ENCODE measurements at regions not wholly inside any gene's neighbourhood (a gene's known extent, or its start where the extent isn't known, plus 50 kb on each side); places are given as distances from the start of the nearest gene placed in this dataset.
"Not testable (repeated sequence)": the region's sequence is repeated elsewhere in the genome, so short reads cannot be mapped to it uniquely, and the experiment has no call there.

DNA sequence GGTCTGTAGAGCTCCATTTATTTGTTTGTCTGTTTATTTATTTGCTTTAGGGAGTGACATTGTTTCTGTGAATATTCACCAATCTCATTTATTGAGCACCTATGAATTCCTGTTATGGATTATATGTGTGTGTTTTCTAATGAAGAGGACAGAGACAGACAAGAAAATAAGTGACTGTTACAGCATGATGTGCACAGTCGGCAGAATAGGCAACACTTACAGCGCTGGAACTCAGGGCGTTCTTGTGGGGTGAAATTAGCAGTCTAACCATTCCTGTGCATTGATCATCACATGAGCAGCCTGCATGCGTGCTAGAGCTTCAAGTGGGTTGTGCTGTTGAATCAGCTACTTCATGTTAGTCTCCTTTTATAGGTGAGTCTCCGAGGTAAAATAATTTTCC, 960.7 kb downstream of the SLC4A3 start:
- Histone ChIP-seq H3K36me3 (ENCODE audit: insufficient read depth, low read length) (no peaks in the 10 kb centered on the region), H3K9ac (ENCODE audit: low read depth, low read length) (no peak overlapping the region)

DNA sequence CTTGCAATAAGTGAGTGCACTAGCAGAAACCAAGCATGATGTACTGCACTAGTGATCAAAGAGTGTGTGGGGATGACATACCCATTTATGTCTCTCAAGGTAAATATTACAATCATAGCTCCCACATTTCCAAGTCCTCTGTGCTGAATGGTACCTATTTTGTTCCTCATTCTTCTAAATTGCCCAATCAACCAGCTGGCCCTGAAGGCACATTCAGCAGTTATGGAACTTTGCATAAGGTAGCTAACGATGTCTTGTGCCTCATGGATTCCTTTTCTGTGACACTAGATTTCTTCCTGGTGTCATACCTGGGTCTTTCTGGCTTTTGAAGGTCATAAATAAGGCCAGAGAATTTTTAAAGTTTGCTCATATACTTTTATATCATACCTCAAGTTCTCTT, 963.0 kb downstream of the SLC4A3 start:
- no peak overlapping the region for H3K9ac ChIP-seq (ENCODE audit: low read depth, low read length)
- no peaks in the 10 kb centered on the region for H3K4me1 ChIP-seq (ENCODE audit: insufficient read depth, low read length)

More for the DNA sequence above, 960.7 kb downstream of the SLC4A3 start:
- no peaks in the 10 kb centered on the region for H3K9me3 ChIP-seq (ENCODE audit: control insufficient read depth, insufficient read depth, low read length)
- H3K4me1 ChIP-seq (ENCODE audit: insufficient read depth, low read length): no peaks in the 10 kb centered on the region

DNA sequence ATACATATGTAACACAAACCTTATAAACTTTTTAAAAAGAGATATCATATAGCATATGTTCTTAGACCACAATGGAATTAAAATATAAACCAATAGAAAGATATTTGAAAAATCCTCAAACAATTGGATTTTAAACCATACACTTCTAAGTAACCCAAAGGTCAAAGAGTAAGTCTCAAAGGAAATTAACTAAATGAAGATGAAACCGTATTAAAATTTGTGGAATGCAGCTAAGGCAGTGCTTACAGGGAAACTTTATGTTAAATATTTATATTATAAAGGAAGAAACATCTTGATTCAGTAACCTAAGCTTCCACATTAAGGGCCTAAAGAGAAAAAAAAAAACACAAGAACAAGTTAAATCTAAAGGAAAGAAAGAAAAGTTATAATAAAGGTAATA, 966.1 kb downstream of the SLC4A3 start:
- H3K4me1 ChIP-seq (ENCODE audit: insufficient read depth, low read length): no peaks in the 10 kb centered on the region
- no peak overlapping the region for H3K9ac ChIP-seq (ENCODE audit: low read depth, low read length)
- H3K9me3 ChIP-seq (ENCODE audit: control insufficient read depth, insufficient read depth, low read length): no peaks in the 10 kb centered on the region
- H3K36me3 ChIP-seq (ENCODE audit: insufficient read depth, low read length): no peaks in the 10 kb centered on the region

More for the DNA sequence above, 963.0 kb downstream of the SLC4A3 start:
- no peaks in the 10 kb centered on the region for H3K9me3 ChIP-seq (ENCODE audit: control insufficient read depth, insufficient read depth, low read length)
- no peaks in the 10 kb centered on the region for H3K36me3 ChIP-seq (ENCODE audit: insufficient read depth, low read length)

DNA sequence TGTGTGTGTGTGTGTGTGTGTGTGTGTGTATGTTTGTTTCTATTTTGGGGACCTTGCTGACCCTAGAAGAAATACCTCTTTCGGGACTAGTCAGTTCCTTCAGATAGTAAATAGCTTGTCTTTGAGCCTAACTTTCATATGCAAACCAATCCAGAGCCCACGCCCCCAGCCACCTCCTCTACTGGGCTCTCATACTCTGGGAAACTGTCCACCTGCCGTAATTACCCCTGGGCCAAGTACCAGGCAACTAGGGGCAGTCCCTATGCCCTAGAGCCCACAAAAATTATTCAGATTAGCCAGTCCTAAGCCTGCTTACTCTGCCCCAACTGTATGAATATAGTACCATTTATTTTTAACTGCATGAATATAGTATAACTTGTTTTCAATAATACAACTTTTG, 970.4 kb downstream of the EPHA4 start:
- no peaks in the 10 kb centered on the region for H3K9me3 ChIP-seq (ENCODE audit: control insufficient read depth, insufficient read depth, low read length)
- H3K36me3 ChIP-seq (ENCODE audit: insufficient read depth, low read length): no peaks in the 10 kb centered on the region
- no peak overlapping the region for H3K9ac ChIP-seq (ENCODE audit: low read depth, low read length)
- H3K4me1 ChIP-seq (ENCODE audit: insufficient read depth, low read length): no peaks in the 10 kb centered on the region

DNA sequence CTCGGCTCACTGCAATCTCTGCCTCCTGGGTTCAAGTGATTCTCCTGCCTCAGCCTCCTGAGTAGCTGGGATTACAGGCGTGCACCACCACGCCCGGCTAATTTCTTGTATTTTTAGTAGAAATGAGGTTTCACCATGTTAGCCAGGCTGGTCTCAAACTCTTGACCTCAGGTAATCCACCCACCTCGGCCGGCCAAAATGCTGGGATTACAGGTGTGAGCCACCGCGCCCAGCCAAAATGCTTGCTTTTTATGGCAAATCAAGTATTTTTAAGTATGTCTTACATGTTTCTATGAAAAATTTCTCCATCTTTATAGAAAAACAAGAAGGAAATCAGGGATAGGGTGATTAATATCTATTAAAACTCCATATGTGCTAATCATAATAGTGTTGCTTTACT, 959.1 kb downstream of the EPHA4 start:
- not testable (repeated sequence) for H3K9ac ChIP-seq (ENCODE audit: low read depth, low read length); H3K36me3 ChIP-seq (ENCODE audit: insufficient read depth, low read length); H3K4me1 ChIP-seq (ENCODE audit: insufficient read depth, low read length); H3K9me3 ChIP-seq (ENCODE audit: control insufficient read depth, insufficient read depth, low read length)

DNA sequence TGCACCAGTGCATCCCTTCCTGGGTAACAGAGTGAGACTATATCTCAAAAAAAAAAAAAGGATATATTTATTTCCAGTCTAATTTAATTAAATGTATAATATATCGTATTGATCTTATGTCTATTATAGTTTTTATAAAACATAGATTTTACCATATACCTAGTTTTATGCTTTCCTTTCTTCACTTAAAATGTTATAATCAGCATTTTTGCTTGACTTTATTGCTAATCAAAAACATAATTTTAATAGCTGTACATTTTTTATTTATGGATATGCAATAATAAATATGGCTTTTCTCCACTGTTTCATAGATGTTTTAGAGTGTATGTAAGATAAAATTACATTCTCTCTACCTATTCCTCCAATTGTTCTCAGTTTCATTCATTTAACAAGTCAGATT, 958.0 kb downstream of the EPHA4 start:
- no peak overlapping the region for H3K9ac ChIP-seq (ENCODE audit: low read depth, low read length)
- no peaks in the 10 kb centered on the region for H3K4me1 ChIP-seq (ENCODE audit: insufficient read depth, low read length)
- H3K36me3 ChIP-seq (ENCODE audit: insufficient read depth, low read length): no peaks in the 10 kb centered on the region
- no peaks in the 10 kb centered on the region for H3K9me3 ChIP-seq (ENCODE audit: control insufficient read depth, insufficient read depth, low read length)

DNA sequence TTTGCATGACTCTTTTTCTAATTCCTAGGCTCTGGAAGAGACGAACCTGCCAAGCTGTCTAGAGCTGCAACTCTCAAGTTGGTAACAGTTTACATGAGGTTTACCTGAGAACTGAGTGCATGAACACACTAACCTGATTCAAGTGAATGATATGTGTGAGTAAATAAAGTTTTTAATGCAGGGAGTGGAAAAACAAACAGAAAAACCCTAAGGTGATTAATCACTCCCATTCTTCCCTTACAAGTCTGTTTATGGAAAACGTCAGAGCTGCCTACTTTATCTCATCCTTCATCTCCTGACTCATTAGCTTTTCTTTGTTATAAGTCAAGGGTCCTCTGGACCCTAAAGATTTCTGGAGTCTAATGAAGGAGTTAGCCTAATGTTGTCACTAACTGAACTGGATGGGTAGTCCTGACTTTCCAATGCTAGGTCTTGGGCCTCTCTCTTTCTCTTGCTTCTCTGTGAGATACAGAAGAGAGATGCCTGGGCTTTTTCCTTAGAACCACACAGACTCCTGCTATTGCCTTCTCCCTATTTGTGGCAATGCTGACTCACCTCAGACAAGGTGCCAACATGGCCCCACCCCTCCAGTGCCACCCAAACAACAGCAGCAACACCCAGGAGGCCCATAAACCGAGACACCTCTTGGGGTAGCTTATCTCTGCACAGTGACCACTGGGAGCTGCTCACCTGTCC, 952.4 kb downstream of the EPHA4 start:
- Histone ChIP-seq H3K36me3 (ENCODE audit: insufficient read depth, low read length) (no peaks in the 10 kb centered on the region), H3K4me1 (ENCODE audit: insufficient read depth, low read length) (no peaks in the 10 kb centered on the region), H3K9me3 (ENCODE audit: control insufficient read depth, insufficient read depth, low read length) (no peaks in the 10 kb centered on the region), H3K9ac (ENCODE audit: low read depth, low read length) (no peak overlapping the region)

DNA sequence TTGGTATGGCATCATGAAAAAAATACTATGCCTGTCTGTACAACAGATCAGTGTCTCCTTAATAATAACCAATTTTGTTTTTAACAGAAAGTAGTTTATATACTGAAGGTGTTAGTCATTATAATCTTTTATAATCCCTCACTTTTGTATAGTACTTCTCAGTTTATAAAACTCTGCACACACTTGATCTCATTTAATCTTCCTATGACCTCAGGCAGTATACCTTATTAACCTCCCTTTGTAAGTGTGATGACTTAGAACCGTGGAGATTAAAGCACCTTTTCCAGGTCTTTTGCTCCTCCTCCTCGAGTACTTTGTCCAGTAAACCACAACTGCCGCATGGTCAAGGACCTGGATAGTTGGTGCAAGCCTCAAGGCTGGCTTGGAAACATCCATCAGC, 945.5 kb downstream of the EPHA4 start:
- Histone ChIP-seq H3K9me3 (ENCODE audit: control insufficient read depth, insufficient read depth, low read length) (no peaks in the 10 kb centered on the region), H3K9ac (ENCODE audit: low read depth, low read length) (no peak overlapping the region), H3K36me3 (ENCODE audit: insufficient read depth, low read length) (no peaks in the 10 kb centered on the region), H3K4me1 (ENCODE audit: insufficient read depth, low read length) (no peaks in the 10 kb centered on the region)

DNA sequence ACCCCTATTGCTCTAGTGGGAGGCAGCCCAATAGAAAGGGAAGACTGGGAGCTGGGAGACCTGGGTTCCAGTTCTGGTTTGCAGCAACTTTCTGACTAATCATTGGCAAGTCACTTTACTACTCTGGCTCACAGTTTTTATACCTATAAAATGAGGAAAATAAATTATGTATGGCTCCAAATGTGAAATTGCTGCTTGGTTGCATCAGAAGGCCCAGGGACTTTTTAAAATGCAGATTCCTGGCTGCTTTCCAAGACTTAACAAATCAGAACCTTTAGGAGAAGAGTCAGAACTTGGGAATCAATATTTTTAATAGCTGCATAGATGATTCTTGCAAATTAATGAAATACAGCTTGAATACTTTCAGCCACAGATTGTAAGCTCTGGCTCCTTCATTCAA, 943.9 kb downstream of the EPHA4 start:
- no peak overlapping the region for H3K9ac ChIP-seq (ENCODE audit: low read depth, low read length)
- no peaks in the 10 kb centered on the region for H3K4me1 ChIP-seq (ENCODE audit: insufficient read depth, low read length)
- no peaks in the 10 kb centered on the region for H3K9me3 ChIP-seq (ENCODE audit: control insufficient read depth, insufficient read depth, low read length)
- H3K36me3 ChIP-seq (ENCODE audit: insufficient read depth, low read length): no peaks in the 10 kb centered on the region

DNA sequence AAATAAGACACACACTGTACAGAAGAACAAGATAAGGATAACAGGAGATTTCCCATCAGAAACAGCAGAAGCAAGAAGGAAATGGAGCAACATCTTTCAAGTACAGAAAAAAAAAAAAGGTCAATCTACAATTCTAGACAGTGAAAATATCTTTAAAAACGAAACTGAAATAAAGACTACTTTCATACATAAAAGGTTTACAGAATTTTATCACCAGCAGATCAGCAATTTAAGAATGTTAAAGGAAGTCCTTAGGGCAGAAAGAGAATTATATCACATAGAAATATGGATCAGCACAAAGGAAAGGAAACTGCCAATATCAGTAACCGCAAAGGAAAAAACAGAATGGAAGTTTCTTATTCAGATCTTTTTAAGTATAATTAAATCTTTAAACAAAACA, 931.0 kb downstream of the EPHA4 start:
- H3K9me3 ChIP-seq (ENCODE audit: control insufficient read depth, insufficient read depth, low read length): no peaks in the 10 kb centered on the region
- 0 out of 2 replicates have a peak, but pooled peaks cover 5% of the 10 kb centered on the region for H3K4me1 ChIP-seq (ENCODE audit: insufficient read depth, low read length)
- no peaks in the 10 kb centered on the region for H3K36me3 ChIP-seq (ENCODE audit: insufficient read depth, low read length)
- H3K9ac ChIP-seq (ENCODE audit: low read depth, low read length): no peak overlapping the region

DNA sequence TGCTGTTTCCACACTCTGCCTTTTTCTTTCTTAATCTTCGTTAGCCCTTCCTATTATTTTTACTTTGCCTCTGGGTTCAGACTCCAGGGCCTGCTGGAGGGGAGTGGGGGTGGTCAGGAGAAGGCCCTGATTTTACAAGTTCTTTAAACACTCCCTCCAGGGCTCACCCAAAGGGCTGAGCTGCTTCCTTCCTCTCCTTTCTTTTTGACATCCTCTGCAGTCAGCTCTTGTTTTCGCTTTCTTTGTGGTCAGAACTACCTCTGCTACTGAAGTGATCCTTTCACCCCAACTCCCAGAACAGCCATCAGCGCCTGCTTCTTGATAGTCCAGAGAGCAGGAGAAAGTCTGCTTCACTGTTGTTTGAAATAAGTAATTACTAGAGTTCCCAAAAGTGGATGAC, 925.7 kb downstream of the EPHA4 start:
- no peaks in the 10 kb centered on the region for H3K36me3 ChIP-seq (ENCODE audit: insufficient read depth, low read length)
- no peaks in the 10 kb centered on the region for H3K9me3 ChIP-seq (ENCODE audit: control insufficient read depth, insufficient read depth, low read length)
- 0 out of 2 replicates have a peak, but pooled peaks cover 5% of the 10 kb centered on the region for H3K4me1 ChIP-seq (ENCODE audit: insufficient read depth, low read length)
- H3K9ac ChIP-seq (ENCODE audit: low read depth, low read length): no peak overlapping the region

DNA sequence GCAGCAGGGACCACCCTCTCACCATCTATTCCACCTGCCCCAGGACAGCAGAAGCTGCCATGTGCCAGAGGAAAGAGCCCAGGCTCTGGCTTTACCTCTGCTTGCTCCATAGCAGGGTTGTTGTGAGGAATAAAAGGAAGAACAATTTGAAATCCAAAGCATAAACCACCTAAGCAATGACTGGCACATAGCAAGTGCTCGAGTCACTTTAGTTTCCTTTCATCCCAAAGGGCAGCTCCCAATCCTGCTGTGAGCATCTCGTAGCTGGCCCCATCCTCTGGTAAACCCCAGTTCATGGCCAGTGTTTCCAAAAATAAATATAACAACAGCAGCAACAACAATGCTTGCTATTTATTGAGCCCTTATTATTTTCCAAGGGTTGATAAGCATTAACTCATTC, 923.5 kb downstream of the EPHA4 start:
- H3K36me3 ChIP-seq (ENCODE audit: insufficient read depth, low read length): no peaks in the 10 kb centered on the region
- no peak overlapping the region for H3K9ac ChIP-seq (ENCODE audit: low read depth, low read length)
- H3K9me3 ChIP-seq (ENCODE audit: control insufficient read depth, insufficient read depth, low read length): no peaks in the 10 kb centered on the region
- H3K4me1 ChIP-seq (ENCODE audit: insufficient read depth, low read length): no peaks in the 10 kb centered on the region

DNA sequence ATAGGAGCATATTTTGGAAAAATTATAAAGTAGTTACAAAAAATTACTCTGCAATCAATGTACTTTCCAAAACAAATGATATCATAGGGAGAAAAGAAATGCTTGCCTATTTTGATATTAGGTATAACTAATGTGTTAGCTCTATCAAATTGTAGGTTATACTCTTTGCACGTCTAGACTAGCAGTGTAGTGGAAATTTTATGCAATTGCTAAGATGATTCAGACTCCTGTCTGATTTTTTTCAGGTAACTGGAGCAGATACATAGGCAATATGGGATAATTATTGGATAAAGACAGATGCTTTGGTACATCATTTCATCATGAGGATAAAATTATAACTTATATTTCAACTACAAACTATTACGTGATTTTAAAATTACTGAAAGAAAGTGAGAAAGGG, 918.3 kb downstream of the EPHA4 start:
- Histone ChIP-seq H3K9ac (ENCODE audit: low read depth, low read length) (no peak overlapping the region), H3K4me1 (ENCODE audit: insufficient read depth, low read length) (no peaks in the 10 kb centered on the region), H3K36me3 (ENCODE audit: insufficient read depth, low read length) (no peaks in the 10 kb centered on the region), H3K9me3 (ENCODE audit: control insufficient read depth, insufficient read depth, low read length) (no peaks in the 10 kb centered on the region)

DNA sequence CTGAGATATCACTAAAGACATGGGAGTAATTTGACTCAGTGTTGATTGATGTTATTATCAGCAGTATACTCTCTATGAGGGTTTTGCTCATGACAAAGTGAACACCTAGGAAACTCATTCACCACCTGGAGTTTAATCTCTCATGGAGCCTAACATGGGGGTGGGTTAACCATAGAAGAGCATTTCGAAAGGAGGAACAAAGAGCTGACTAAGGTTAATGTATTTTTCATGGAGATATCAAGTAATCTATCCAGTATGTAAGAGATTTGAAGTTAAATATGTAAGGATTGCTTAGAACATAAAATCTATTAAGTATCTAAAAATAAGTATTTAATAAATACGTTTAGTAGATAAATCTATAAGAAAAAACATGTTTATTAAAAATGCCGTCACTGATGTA, 917.8 kb downstream of the EPHA4 start:
- no peaks in the 10 kb centered on the region for H3K9me3 ChIP-seq (ENCODE audit: control insufficient read depth, insufficient read depth, low read length)
- H3K4me1 ChIP-seq (ENCODE audit: insufficient read depth, low read length): no peaks in the 10 kb centered on the region
- no peaks in the 10 kb centered on the region for H3K36me3 ChIP-seq (ENCODE audit: insufficient read depth, low read length)
- no peak overlapping the region for H3K9ac ChIP-seq (ENCODE audit: low read depth, low read length)

DNA sequence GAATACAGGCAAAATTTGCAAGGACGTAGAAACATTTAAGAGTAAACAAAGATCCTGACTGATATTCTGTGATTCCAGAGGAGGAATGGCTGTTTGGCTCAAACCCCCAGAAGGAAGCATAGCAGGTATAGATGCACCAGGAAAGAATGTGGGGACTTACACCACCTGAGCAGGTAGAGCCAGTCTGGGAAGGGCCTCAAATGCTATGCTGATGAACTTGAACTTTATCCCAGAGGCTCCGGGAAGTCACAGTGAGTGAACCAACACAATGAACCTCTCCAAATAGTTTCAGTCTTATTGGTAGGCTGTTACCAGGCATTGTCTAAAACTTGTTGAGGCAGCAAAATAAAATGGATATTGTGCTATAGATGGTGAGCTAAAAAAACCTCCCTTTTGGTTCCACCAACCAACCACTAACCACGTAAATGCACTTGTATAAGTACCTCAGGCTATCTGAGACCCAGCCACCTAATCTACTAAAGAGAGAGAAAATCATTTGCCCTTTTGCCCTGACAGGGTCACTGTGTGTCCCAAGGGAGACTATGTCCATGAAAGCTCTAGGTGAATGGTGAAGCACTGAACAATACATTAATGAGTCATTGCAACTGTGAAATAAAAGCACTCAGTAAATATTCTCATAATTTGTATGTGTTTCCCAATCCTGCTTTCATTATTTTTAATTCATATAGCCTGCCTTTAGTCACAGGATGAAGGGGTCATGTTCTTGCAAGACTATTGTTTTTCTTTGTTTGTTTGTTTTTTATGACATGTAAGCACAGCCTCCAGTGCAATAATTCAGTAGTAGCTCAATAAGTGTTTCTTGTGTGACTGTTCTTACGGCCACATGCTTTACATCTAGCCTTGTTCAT, 911.6 kb downstream of the EPHA4 start:
- H3K9ac ChIP-seq (ENCODE audit: low read depth, low read length): no peak overlapping the region
- H3K9me3 ChIP-seq (ENCODE audit: control insufficient read depth, insufficient read depth, low read length): no peaks in the 10 kb centered on the region
- H3K4me1 ChIP-seq (ENCODE audit: insufficient read depth, low read length): no peaks in the 10 kb centered on the region

More for the DNA sequence above, 911.6 kb downstream of the EPHA4 start:
- H3K36me3 ChIP-seq (ENCODE audit: insufficient read depth, low read length): no peaks in the 10 kb centered on the region

Data from ES-I3 (cell line).